HEK293 (cell line): ENCODE measurements at regions not wholly inside any gene's neighbourhood (a gene's known extent, or its start where the extent isn't known, plus 50 kb on each side); places are given as distances from the start of the nearest gene placed in this dataset.

ENCODE experiments used
- CTCF ChIA-PET: fragments of 350-600 bp; formaldehyde crosslinking; extraction: SDS; loops from one replicate; lab custom pipeline; 2021; ENCODE audit warnings: antibody characterized with exemption; lab: Yijun Ruan, JAX
- POLR2A ChIA-PET: fragments of 300-600 bp; formaldehyde crosslinking; extraction: SDS; loops from one replicate; lab custom pipeline; 2020; ENCODE audit warnings: antibody characterized with exemption, inconsistent platforms; lab: Yijun Ruan, JAX
- H3K27ac ChIP-seq: fragments of 200-500 bp; sonication (Bioruptor generic); 2 replicates; pipeline ENCODE4 v1.5.1; 2014; ENCODE audit warnings: low read depth, low read length, control low read depth, inconsistent platforms; ENCODE audit errors: extremely low read depth
- H3K36me3 ChIP-seq, 2 experiments: fragments of 200-500 bp in 1 of 2; sonication (Bioruptor generic) in 1 of 2; 1 replicate in 1 of 2; 2 replicates in 1 of 2; pipeline ENCODE4 v1.5.1; 2014 to 2017; ENCODE audit warnings: inconsistent platforms in 2 of 2, low read length in 2 of 2; ENCODE audit not compliant: control insufficient read depth in 2 of 2, insufficient read depth in 1 of 2
- H3K4me1 ChIP-seq: fragments of 200-500 bp; sonication (Bioruptor generic); 2 replicates; pipeline ENCODE4 v1.5.1; 2014; ENCODE audit warnings: mild to moderate bottlenecking, low read length, inconsistent platforms; ENCODE audit not compliant: control insufficient read depth, insufficient read depth
- H3K4me3 ChIP-seq: 2 replicates; pipeline ENCODE4 v1.5.1; 2011; ENCODE audit warnings: low read depth, mild to moderate bottlenecking, control low read depth, low read length, moderate library complexity
- H3K9me3 ChIP-seq: fragments of 200-500 bp; sonication (Bioruptor generic); 2 replicates; pipeline ENCODE4 v1.5.1; 2014; ENCODE audit warnings: low read depth, low read length, inconsistent platforms; ENCODE audit not compliant: control insufficient read depth, insufficient read depth
- FEZF1 ChIP-seq: fragments of 450-650 bp; formaldehyde crosslinking; IDR thresholded peaks from 2 replicates; pipeline ENCODE4 v1.5.1; 2016; ENCODE audit warnings: missing biosample characterization, missing genetic modification characterization
- KLF1 ChIP-seq: fragments of 450-650 bp; formaldehyde crosslinking; IDR thresholded peaks from 2 replicates; pipeline ENCODE4 v1.5.1; 2016; ENCODE audit warnings: missing biosample characterization, missing genetic modification characterization
- KLF16 ChIP-seq: fragments of 450-650 bp; formaldehyde crosslinking; IDR thresholded peaks from 2 replicates; pipeline ENCODE4 v1.5.1; 2017; ENCODE audit warnings: missing biosample characterization, missing genetic modification characterization
- KLF9 ChIP-seq: fragments of 450-650 bp; formaldehyde crosslinking; IDR thresholded peaks from 2 replicates; pipeline ENCODE4 v1.5.1; 2016; ENCODE audit warnings: missing biosample characterization, missing genetic modification characterization, low read depth
- REPIN1 ChIP-seq: fragments of 450-650 bp; formaldehyde crosslinking; IDR thresholded peaks from 2 replicates; pipeline ENCODE4 v1.5.1; 2017; ENCODE audit warnings: missing biosample characterization, missing genetic modification characterization, low read depth
- SP3 ChIP-seq: fragments of 450-650 bp; formaldehyde crosslinking; IDR thresholded peaks from 2 replicates; pipeline ENCODE4 v1.5.1; 2016; ENCODE audit warnings: missing biosample characterization, missing genetic modification characterization
- TRIM28 ChIP-seq: IDR thresholded peaks from 2 replicates; pipeline ENCODE4 v1.6.1; 2011; ENCODE audit warnings: low read length, control low read depth, borderline replicate concordance
- WT1 ChIP-seq: fragments of 450-650 bp; formaldehyde crosslinking; IDR thresholded peaks from 2 replicates; pipeline ENCODE4 v1.5.1; 2016; ENCODE audit warnings: missing biosample characterization, missing genetic modification characterization
- ZBTB17 ChIP-seq: fragments of 450-650 bp; formaldehyde crosslinking; IDR thresholded peaks from 2 replicates; pipeline ENCODE4 v1.5.1; 2016; ENCODE audit warnings: missing biosample characterization, missing genetic modification characterization
- ZBTB21 ChIP-seq: fragments of 450-650 bp; formaldehyde crosslinking; IDR thresholded peaks from 2 replicates; pipeline ENCODE4 v1.5.1; 2017; ENCODE audit warnings: missing biosample characterization, missing genetic modification characterization
- ZFP3 ChIP-seq: fragments of 450-650 bp; formaldehyde crosslinking; IDR thresholded peaks from 2 replicates; pipeline ENCODE4 v1.5.1; 2016; ENCODE audit warnings: low read depth, missing biosample characterization, missing genetic modification characterization
- ZFP37 ChIP-seq: fragments of 450-650 bp; formaldehyde crosslinking; IDR thresholded peaks from 2 replicates; pipeline ENCODE4 v1.5.1; 2016; ENCODE audit warnings: missing biosample characterization, missing genetic modification characterization
- ZNF174 ChIP-seq: fragments of 450-650 bp; formaldehyde crosslinking; IDR thresholded peaks from 2 replicates; pipeline ENCODE4 v1.5.0; 2017; ENCODE audit warnings: missing biosample characterization, mild to moderate bottlenecking, missing genetic modification characterization
- ZNF175 ChIP-seq: fragments of 450-650 bp; formaldehyde crosslinking; IDR thresholded peaks from 2 replicates; pipeline ENCODE4 v1.5.1; 2016; ENCODE audit warnings: missing biosample characterization, missing genetic modification characterization
- ZNF23 ChIP-seq: fragments of 450-650 bp; formaldehyde crosslinking; IDR thresholded peaks from 2 replicates; pipeline ENCODE4 v1.5.1; 2016; ENCODE audit warnings: missing biosample characterization, missing genetic modification characterization, borderline replicate concordance
- ZNF394 ChIP-seq: fragments of 450-650 bp; formaldehyde crosslinking; IDR thresholded peaks from 2 replicates; pipeline ENCODE4 v1.5.1; 2016; ENCODE audit warnings: missing biosample characterization, missing genetic modification characterization, mild to moderate bottlenecking, moderate library complexity, borderline replicate concordance
- ZNF510 ChIP-seq: fragments of 450-650 bp; formaldehyde crosslinking; IDR thresholded peaks from 2 replicates; pipeline ENCODE4 v1.5.1; 2018; ENCODE audit warnings: mild to moderate bottlenecking, missing genetic modification characterization, missing biosample characterization; ENCODE audit not compliant: insufficient replicate concordance
- ZNF529 ChIP-seq: fragments of 450-650 bp; formaldehyde crosslinking; IDR thresholded peaks from 2 replicates; pipeline ENCODE4 v1.5.1; 2017; ENCODE audit warnings: missing genetic modification characterization, missing biosample characterization; ENCODE audit not compliant: insufficient replicate concordance
- ZNF596 ChIP-seq: fragments of 450-650 bp; IDR thresholded peaks from 2 replicates; pipeline ENCODE4 v1.5.0; 2018; ENCODE audit warnings: missing biosample characterization, mild to moderate bottlenecking, missing genetic modification characterization, moderate library complexity
- ZNF600 ChIP-seq: fragments of 450-650 bp; formaldehyde crosslinking; IDR thresholded peaks from 2 replicates; pipeline ENCODE4 v1.5.1; 2016; ENCODE audit warnings: missing biosample characterization, missing genetic modification characterization
- ZNF610 ChIP-seq: fragments of 450-650 bp; formaldehyde crosslinking; IDR thresholded peaks from 2 replicates; pipeline ENCODE4 v1.5.1; 2016; ENCODE audit warnings: missing biosample characterization, missing genetic modification characterization, borderline replicate concordance
- ZNF654 ChIP-seq: fragments of 450-650 bp; formaldehyde crosslinking; IDR thresholded peaks from 2 replicates; pipeline ENCODE4 v1.5.1; 2016; ENCODE audit warnings: low read depth, missing biosample characterization, missing genetic modification characterization
- ZNF664 ChIP-seq: fragments of 450-650 bp; formaldehyde crosslinking; IDR thresholded peaks from 2 replicates; pipeline ENCODE4 v1.5.1; 2016; ENCODE audit warnings: missing biosample characterization, missing genetic modification characterization
- ZSCAN16 ChIP-seq: fragments of 450-650 bp; formaldehyde crosslinking; IDR thresholded peaks from 2 replicates; pipeline ENCODE4 v1.5.1; 2016; ENCODE audit warnings: missing biosample characterization, missing genetic modification characterization
- TF ChIP-seq, protein P1 (sequence below): fragments of 450-650 bp; formaldehyde crosslinking; IDR thresholded peaks from 2 replicates; pipeline ENCODE4 v1.5.1; 2016; ENCODE audit warnings: missing biosample characterization, missing genetic modification characterization
- TF ChIP-seq, protein P2 (sequence below): fragments of 450-650 bp; formaldehyde crosslinking; IDR thresholded peaks from 2 replicates; pipeline ENCODE4 v1.5.1; 2016; ENCODE audit warnings: missing biosample characterization, missing genetic modification characterization
- TF ChIP-seq, protein P3 (sequence below): fragments of 450-650 bp; formaldehyde crosslinking; IDR thresholded peaks from 2 replicates; pipeline ENCODE4 v1.5.1; 2017; ENCODE audit warnings: missing biosample characterization, missing genetic modification characterization

DNA sequence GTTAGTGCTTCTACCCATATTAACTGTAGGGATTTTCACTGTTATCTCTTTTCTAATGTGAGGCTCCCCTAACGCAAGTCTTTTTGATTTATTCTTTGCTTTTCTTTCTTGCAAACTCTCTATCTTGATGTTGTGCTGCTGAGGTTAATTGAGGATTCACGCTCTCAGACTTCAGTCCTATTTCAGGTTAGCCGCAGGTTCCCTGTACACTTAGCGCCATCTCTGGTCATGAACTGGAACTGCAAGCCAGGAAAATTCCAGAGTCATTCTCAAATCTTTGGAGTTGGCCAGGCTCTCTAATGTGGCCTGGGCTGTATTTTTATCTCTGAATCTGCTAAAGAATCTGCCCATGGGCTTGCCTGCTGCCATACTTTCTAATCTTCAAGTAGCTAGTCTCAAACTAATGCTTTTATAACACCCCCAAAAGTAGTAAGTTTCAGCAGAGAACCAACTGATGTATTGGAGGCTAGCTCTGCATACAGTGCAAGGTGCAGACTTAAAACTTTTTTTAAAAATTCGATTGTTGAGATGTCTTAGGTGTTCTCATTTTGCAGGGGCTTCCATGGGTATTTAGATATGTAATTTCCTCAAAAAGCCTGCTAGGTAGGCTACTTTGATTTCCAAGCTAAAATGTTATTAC, 91.1 kb upstream of the OPRM1 start:
- POLR2A ChIA-PET: no interaction called here
- TF ChIP-seq ZNF654 (tag by site-specific recombination) (peak; percentile 30), ZFP3 (no peak)
- no peak overlapping the region for H3K27ac ChIP-seq
- no peaks in the 10 kb centered on the region for H3K36me3 ChIP-seq
- CTCF ChIA-PET: interaction anchor here (0.6 to 2.2 kb wide), 23 partner anchors 8 to 1278 kb away, joined by 3 to 13 read pairs (median 3); no protein-coding TSS in a partner anchor
- H3K4me3 ChIP-seq: no peak overlapping the region
- no peaks in the 10 kb centered on the region for H3K4me1 ChIP-seq
- no peaks in the 10 kb centered on the region for H3K9me3 ChIP-seq

DNA sequence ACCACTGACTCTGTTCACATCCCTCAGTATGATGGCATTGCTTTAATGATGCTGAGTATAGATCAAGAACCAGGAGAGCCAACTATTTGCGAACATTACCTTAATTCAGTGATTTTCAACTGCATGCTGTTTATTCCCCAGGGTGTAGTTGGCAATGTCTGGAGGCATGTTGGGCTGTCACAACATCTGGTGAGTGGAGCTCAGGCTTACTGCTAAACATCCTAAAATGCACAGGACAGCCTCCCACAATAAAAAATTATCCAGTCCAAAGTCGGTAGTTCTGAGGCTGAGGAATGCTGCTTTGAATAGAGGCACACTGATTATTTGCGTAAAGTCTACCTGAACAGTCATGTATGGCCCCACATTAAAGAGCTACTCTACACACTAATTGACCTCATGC, 94.8 kb upstream of the OPRM1 start:
- no peaks in the 10 kb centered on the region for H3K36me3 ChIP-seq
- no peak overlapping the region for H3K27ac ChIP-seq
- H3K4me3 ChIP-seq: no peak overlapping the region
- POLR2A ChIA-PET: no interaction called here
- H3K9me3 ChIP-seq: no peaks in the 10 kb centered on the region
- peak; percentile 43; the same call in 1 of the 2 replicates for TF ChIP-seq TRIM28
- TF ChIP-seq ZNF654 (tag by site-specific recombination): no peak
- TF ChIP-seq, all 188 proteins: peak for 1
- CTCF ChIA-PET: interaction anchor here (0.7 kb wide), 1 partner anchor 65 kb away, joined by 4 read pairs; no protein-coding TSS in a partner anchor
- no peaks in the 10 kb centered on the region for H3K4me1 ChIP-seq

DNA sequence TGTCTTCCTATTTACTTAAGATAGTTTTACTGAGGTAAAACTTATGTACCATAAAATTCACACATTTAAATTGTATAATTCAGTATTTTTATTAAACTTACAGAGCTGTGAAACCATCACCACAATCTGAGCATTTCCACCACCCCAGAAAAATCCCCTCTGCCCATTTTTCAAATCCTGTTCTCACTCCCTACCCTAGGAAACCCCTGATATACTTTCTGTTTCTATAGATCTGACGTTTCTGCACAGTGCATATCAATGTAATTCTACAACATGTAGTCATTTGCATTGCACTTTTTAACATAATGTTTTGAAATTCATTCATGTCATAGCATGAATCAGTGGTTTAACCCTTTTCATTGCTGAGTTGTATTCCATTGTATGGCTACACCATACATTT, 96.7 kb upstream of the OPRM1 start:
- CTCF ChIA-PET: interaction anchor here (0.6 to 0.7 kb wide), 2 partner anchors 1127 to 1473 kb away, joined by 3 read pairs; no protein-coding TSS in a partner anchor
- H3K9me3 ChIP-seq: no peaks in the 10 kb centered on the region

DNA sequence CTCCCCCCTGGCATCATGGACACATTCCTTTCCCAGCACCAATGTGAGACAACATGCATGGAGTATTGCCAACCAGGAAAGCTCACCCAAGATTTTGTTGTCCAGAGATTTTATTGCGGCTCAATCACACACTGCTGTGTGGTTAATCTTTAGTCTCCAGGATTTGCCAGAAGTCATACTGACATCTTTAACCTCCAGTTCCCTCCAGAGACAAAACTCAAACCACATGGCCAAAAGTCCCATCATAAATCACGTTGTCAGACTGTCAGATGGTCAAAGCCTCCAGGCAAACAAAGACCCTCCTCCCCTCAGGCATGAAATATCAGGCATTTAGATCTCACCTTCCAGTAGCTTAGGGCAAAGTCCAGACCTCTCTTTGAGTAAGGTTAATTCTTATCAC, 97.3 kb upstream of the OPRM1 start:
- POLR2A ChIA-PET: no interaction called here
- CTCF ChIA-PET: interaction anchor here (0.7 kb wide), 1 partner anchor 910 kb away, joined by 3 read pairs; no protein-coding TSS in a partner anchor
- TF ChIP-seq, protein P1, sequence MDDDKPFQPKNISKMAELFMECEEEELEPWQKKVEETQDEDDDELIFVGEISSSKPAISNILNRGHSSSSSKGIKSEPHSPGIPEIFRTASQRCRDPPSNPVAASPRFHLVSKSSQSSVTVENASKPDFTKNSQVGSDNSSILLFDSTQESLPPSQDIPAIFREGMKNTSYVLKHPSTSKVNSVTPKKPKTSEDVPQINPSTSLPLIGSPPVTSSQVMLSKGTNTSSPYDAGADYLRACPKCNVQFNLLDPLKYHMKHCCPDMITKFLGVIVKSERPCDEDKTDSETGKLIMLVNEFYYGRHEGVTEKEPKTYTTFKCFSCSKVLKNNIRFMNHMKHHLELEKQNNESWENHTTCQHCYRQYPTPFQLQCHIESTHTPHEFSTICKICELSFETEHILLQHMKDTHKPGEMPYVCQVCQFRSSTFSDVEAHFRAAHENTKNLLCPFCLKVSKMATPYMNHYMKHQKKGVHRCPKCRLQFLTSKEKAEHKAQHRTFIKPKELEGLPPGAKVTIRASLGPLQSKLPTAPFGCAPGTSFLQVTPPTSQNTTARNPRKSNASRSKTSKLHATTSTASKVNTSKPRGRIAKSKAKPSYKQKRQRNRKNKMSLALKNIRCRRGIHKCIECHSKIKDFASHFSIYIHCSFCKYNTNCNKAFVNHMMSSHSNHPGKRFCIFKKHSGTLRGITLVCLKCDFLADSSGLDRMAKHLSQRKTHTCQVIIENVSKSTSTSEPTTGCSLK (tag by site-specific recombination): no peak
- no peak for TF ChIP-seq ZFP37
- no peak for TF ChIP-seq ZNF596
- TF ChIP-seq KLF9: no peak
- TF ChIP-seq ZNF529 (tag by site-specific recombination): no peak
- no peak for TF ChIP-seq ZBTB17 (tag by site-specific recombination)
- TF ChIP-seq, protein P2, sequence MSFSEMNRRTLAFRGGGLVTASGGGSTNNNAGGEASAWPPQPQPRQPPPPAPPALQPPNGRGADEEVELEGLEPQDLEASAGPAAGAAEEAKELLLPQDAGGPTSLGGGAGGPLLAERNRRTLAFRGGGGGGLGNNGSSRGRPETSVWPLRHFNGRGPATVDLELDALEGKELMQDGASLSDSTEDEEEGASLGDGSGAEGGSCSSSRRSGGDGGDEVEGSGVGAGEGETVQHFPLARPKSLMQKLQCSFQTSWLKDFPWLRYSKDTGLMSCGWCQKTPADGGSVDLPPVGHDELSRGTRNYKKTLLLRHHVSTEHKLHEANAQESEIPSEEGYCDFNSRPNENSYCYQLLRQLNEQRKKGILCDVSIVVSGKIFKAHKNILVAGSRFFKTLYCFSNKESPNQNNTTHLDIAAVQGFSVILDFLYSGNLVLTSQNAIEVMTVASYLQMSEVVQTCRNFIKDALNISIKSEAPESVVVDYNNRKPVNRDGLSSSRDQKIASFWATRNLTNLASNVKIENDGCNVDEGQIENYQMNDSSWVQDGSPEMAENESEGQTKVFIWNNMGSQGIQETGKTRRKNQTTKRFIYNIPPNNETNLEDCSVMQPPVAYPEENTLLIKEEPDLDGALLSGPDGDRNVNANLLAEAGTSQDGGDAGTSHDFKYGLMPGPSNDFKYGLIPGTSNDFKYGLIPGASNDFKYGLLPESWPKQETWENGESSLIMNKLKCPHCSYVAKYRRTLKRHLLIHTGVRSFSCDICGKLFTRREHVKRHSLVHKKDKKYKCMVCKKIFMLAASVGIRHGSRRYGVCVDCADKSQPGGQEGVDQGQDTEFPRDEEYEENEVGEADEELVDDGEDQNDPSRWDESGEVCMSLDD (tag by site-specific recombination): no peak
- TF ChIP-seq ZNF175 (tag by site-specific recombination): no peak
- no peak for TF ChIP-seq KLF1 (tag by site-specific recombination)
- no peak for TF ChIP-seq FEZF1 (tag by site-specific recombination)
- no peak for TF ChIP-seq ZNF174 (tag by site-specific recombination)
- TF ChIP-seq, protein P3, sequence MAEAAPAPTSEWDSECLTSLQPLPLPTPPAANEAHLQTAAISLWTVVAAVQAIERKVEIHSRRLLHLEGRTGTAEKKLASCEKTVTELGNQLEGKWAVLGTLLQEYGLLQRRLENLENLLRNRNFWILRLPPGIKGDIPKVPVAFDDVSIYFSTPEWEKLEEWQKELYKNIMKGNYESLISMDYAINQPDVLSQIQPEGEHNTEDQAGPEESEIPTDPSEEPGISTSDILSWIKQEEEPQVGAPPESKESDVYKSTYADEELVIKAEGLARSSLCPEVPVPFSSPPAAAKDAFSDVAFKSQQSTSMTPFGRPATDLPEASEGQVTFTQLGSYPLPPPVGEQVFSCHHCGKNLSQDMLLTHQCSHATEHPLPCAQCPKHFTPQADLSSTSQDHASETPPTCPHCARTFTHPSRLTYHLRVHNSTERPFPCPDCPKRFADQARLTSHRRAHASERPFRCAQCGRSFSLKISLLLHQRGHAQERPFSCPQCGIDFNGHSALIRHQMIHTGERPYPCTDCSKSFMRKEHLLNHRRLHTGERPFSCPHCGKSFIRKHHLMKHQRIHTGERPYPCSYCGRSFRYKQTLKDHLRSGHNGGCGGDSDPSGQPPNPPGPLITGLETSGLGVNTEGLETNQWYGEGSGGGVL (tag by site-specific recombination): no peak
- TF ChIP-seq WT1 (tag by site-specific recombination): no peak
- TF ChIP-seq ZBTB21: no peak

More for the DNA sequence above, 96.7 kb upstream of the OPRM1 start:
- H3K27ac ChIP-seq: no peak overlapping the region
- POLR2A ChIA-PET: no interaction called here
- TF ChIP-seq ZBTB17 (tag by site-specific recombination): no peak
- TF ChIP-seq ZNF510 (tag by site-specific recombination): no peak
- no peak for TF ChIP-seq ZSCAN16 (tag by site-specific recombination)
- TF ChIP-seq ZNF664 (tag by site-specific recombination): no peak
- TF ChIP-seq KLF16 (tag by site-specific recombination): no peak
- TF ChIP-seq ZNF23 (tag by site-specific recombination): no peak
- no peak for TF ChIP-seq ZNF394
- no peak for TF ChIP-seq ZNF600 (tag by site-specific recombination)
- TF ChIP-seq ZNF610 (tag by site-specific recombination): no peak
- no peak for TF ChIP-seq KLF1 (tag by site-specific recombination)
- no peak for TF ChIP-seq REPIN1 (tag by site-specific recombination)
- no peak for TF ChIP-seq SP3 (tag by site-specific recombination)
- TF ChIP-seq, all 188 proteins: peak for 0
- Histone ChIP-seq H3K4me1 (no peaks in the 10 kb centered on the region), H3K36me3 (no peaks in the 10 kb centered on the region), H3K4me3 (no peak overlapping the region)

More for the DNA sequence above, 97.3 kb upstream of the OPRM1 start:
- H3K9me3 ChIP-seq: no peaks in the 10 kb centered on the region
- H3K4me3 ChIP-seq: no peak overlapping the region
- no peaks in the 10 kb centered on the region for H3K4me1 ChIP-seq
- no peak overlapping the region for H3K27ac ChIP-seq
- no peaks in the 10 kb centered on the region for H3K36me3 ChIP-seq
